HG03378 (cell line): ENCODE measurements at regions not wholly inside any gene's neighbourhood (a gene's known extent, or its start where the extent isn't known, plus 50 kb on each side); places are given as distances from the start of the nearest gene placed in this dataset.
"Not testable (repeated sequence)": the region's sequence is repeated elsewhere in the genome, so short reads cannot be mapped to it uniquely, and the experiment has no call there.

Source experiments
- ATAC-seq: cut with Tn5 transposase; IDR thresholded peaks from one replicate; pipeline ENCODE4 v1.9.1; 2021; ENCODE audit warnings: mild to moderate bottlenecking, moderate library complexity; ENCODE audit not compliant: unreplicated experiment

DNA sequence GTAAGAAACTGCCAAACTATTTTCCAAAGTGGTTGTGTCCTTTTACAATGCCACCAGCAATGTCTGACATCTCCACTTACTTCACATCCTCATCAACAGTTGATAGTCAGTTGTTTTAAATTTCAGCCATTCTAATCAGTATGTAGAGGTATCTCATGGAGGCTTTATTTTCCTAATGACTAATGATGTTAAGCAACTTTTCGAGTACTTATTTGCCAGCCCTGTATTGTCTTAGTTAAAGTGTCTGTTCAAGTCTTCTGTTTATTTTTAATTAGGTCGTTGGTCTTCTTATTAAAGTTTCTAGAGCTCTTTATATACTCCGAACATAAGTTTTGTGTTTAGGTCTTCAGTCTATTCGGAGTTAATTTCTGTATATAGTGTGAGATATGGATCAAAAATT lies 54.9 kb upstream of the NBPF12 start:
- not testable (repeated sequence) for ATAC-seq

- ATAC-seq, result not testable (repeated sequence)
These were observed 57.0 kb upstream of the NBPF12 start for GRCh38 chr1:146881096-146881495.

GRCh38 chr1:146863799-146864319 lies 74.3 kb upstream of the NBPF12 start:
- not testable (repeated sequence) for ATAC-seq

DNA sequence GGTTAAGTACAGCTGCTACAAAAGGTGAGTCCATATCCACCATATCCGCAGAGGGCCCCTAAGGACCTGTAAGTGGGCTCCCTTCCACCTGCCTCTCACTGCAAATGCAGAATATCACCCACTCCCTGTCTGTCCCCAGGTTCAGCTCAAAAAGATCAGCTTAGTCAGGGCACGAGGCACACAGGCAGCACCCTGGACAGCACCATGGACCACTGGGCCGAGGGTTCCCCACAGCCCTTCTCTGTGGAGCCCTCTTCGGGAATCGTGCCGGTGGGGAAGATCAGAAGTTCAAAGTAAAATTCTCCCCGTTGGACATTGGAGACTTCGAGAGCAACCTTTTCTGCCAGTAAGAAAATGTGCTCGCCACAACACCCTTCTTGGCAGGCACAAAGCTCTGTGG lies 85.0 kb upstream of the NBPF12 start:
- ATAC-seq, result not testable (repeated sequence)

DNA sequence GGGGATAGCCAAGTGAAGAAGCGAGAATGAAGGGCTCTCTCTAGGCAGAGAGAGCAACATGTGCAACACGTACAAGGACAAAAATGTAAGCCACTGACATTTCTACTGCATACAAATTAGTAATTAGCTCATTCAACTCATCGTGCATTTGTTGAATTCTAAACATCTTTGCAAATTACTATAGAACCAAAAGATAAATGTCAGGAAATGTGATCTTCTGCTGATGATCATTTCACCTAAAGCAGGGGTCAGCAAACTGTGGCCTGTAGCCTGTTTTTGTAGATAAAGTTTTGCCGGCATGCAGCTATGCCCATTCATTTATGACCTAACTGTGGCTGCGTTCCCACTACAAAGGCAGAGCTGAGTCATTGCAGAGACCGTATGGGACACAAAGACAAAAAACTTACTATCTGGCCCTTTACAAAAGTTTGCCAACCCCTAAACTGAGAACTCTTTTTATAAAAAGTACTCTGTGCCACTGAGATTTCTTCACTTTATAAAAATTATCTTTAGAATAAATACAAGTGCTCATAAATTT lies 87.7 kb upstream of the NBPF12 start:
- not testable (repeated sequence) for ATAC-seq

DNA sequence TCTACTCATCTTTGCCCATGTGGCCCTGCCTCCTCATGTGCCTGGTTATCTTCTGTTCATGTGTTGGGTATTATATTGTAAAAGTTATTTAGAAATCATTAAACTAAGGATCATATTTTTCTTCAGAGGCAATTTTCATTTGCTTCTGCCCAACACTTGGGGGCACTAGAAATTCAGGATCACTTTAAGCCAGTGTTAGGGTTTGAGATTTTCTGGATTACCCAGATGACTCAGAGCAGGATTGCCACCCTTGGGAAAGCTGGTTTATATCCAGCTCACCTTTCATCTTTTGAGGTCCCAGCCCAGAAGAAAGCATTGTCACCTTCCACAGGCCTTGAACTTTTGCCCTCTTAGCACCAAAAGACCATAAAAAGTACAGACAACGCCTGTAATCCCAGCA lies 99.4 kb upstream of the NBPF12 start:
- ATAC-seq, result not testable (repeated sequence)

DNA sequence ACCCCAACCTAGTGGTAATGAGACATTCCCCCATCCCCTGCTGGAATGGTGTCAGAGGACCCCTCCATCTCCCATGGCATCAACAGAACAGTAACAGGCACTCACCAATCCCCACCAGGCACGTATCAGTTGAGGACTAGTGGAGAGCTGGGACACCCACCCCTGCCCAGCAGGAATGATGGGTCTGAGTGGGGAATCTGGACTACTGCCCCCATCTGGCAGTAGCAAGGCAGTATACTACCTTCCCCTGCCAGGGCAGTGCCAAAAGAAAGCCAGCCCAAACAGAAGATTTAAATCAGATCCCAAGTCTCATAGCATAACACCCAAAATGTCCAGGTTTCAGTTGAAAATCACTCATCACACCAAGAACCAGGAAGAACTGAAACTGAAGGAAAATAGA lies 111.2 kb upstream of the NBPF12 start:
- ATAC-seq, result not testable (repeated sequence)

GRCh38 chr1:146794236-146794635 lies 143.9 kb upstream of the NBPF12 start:
- ATAC-seq, result not testable (repeated sequence)

- ATAC-seq, result not testable (repeated sequence)
These were observed 145.4 kb upstream of the NBPF12 start for GRCh38 chr1:146792725-146793124.

- not testable (repeated sequence) for ATAC-seq
These were observed 153.7 kb upstream of the NBPF12 start for GRCh38 chr1:146784212-146784940.

- ATAC-seq, result not testable (repeated sequence)
These were observed 156.9 kb upstream of the NBPF12 start for GRCh38 chr1:146781235-146781634.

DNA sequence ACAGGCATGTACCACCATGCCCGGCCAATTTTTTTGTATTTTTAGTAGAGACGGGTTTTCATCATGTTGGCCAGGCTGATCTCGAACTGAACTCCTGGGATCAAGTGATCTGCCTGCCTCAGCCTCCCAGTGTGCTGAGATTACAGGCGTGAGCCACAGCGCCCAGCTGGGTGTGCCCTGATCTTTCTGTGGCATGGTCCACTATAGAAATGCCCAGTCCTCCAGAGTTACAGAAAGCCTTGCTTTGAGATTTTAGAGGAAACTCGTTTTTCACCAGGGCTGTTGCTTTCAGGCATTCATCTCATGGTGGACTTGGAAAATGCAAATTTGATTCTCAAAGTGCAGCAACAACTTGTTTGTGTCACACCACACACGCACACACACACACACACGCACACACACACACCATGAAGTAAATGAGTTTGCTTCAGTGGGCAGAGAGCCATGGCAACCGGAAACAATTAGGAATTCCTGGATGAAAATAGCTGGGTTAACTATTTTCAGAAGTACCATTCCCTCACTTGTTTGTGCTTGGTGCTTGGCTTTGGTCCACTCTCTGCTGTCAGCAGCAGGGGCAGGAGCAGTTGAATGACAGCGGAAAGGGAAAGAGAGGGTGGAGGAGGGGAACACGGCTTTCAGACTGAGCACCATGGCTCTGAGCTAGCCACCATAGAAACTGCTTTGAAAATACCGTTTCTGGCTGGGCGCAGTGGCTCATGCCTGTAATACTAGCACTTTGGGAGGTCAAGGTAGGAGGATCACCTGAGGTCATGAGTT lies 160.1 kb upstream of the NBPF12 start:
- ATAC-seq, result not testable (repeated sequence)

DNA sequence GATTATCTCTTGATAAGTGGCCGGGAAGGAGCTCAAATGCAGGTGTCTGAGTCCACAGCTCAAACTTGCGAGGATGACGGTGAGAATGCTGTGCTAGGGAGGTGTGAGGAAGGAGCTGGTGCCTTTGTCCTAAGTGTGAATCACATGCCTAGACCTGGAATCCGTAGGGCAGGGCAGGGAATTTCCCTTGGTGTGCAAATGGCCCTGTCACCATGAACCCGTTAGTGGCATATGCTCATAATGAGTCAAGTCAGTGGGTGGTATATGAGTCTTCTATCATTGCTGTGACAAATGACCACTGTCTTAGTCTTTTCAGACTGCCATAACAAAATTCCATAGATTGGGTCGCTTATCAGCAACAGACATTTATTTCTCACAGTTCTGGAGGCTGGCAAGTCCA lies 163.1 kb upstream of the NBPF12 start:
- not testable (repeated sequence) for ATAC-seq

DNA sequence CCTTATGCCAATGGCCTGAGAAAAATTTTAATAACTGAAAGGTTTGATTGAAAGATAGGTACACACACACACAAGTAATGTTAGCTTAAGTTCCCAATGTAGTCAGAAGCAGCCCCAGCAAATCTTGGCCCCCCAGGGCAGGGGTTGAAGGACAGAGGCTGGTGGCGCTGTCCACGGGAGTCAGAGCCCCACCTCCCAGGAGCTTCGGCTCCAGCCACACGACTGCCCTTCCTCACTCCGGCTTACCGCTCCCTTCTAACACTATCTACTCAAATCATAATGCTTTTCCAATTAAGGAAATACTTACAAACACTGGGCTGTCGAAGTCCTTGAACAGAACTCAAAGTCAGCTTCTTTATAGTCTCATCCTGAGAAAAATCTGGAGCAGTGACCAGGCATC lies 163.9 kb upstream of the NBPF12 start:
- ATAC-seq, result not testable (repeated sequence)

GRCh38 chr1:146771409-146771808 lies 166.7 kb upstream of the NBPF12 start:
- ATAC-seq, result not testable (repeated sequence)

GRCh38 chr1:146770998-146771397 lies 167.1 kb upstream of the NBPF12 start:
- not testable (repeated sequence) for ATAC-seq

DNA sequence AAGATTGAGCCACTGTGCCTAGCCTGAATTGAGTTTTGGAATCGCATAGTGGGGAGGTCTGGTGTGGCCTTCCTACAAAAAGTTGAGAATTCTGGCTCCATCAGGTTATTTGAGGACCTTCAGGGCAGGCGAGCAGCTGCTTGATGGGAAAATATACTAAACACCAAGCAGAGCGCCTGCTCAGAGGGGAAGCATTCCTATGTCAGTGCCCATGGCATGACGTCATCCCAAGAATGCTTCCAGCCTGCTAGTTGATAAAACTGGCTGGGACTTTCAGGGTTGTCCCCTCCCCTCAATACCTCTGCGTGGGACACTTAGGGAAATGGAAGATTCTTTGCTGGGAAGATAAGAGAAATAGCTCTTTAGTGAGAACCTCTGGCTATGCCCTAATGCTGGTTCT lies 174.9 kb upstream of the NBPF12 start:
- not testable (repeated sequence) for ATAC-seq

DNA sequence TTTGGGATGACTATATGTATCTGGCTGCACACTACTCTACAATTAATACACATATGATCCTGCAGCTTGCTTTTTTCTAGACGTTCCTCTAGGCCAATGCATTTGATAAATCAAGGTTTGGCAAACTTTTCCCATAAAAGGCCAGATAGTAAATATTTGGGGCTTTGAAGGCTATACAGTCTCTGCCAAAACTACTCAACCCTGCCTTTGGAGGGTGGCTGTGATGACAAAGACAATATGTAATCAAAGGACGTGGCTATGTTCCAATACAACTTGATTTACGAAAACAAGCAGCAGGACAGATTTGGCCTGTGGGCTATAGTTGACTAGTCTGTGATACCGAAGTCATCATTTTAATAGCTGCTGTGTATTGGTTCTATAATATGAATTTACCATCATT lies 181.3 kb upstream of the NBPF12 start:
- not testable (repeated sequence) for ATAC-seq

- not testable (repeated sequence) for ATAC-seq
These were observed 189.4 kb upstream of the NBPF12 start for GRCh38 chr1:146748686-146749085.

- not testable (repeated sequence) for ATAC-seq
These were observed 206.0 kb upstream of the NBPF12 start for GRCh38 chr1:146731981-146732680.
